ENCODE measurements at regions not wholly inside any gene's neighbourhood (a gene's known extent, or its start where the extent isn't known, plus 50 kb on each side); places are given as distances from the start of the nearest gene placed in this dataset.

- DNase-seq (ENCODE audit: insufficient read length, low spot score), result no peak
- TF ChIP-seq SPI1 (IDR thresholded peaks at IDR 0.05; ENCODE audit: low read depth, low read length), result no peak
- TF ChIP-seq POU2F2 (IDR thresholded peaks at IDR 0.05; ENCODE audit: low read depth, low read length), result no peak
- FAIRE-seq, result no peak
Measured at GRCh38 chr10:111439034-111439842, 362.4 kb downstream of the ADRA2A start.

- DNase-seq (ENCODE audit: insufficient read length, low spot score) (no peak), FAIRE-seq (no peak)
- TF ChIP-seq POLR2AphosphoS5 (IDR thresholded peaks at IDR 0.05; ENCODE audit: low read depth, low read length) (no peak), POLR2A (IDR thresholded peaks at IDR 0.05; ENCODE audit: low read depth, low read length) (no peak), TAF1 (IDR thresholded peaks at IDR 0.05; ENCODE audit: low read depth, low read length) (no peak), POU2F2 (IDR thresholded peaks at IDR 0.05; ENCODE audit: low read depth, low read length) (no peak), SPI1 (IDR thresholded peaks at IDR 0.05; ENCODE audit: low read depth, low read length) (no peak), PAX5 (IDR thresholded peaks at IDR 0.05; ENCODE audit: insufficient read depth, low read length, severe bottlenecking) (no peak)
Measured at GRCh38 chr10:111440501-111440900, 363.7 kb downstream of the ADRA2A start.

GRCh38 chr10:111445667-111446066 is 368.8 kb downstream of the ADRA2A start:
- no peak for TF ChIP-seq POLR2AphosphoS5 (IDR thresholded peaks at IDR 0.05; ENCODE audit: low read depth, low read length)
- no peak for TF ChIP-seq POU2F2 (IDR thresholded peaks at IDR 0.05; ENCODE audit: low read depth, low read length)
- DNase-seq (ENCODE audit: insufficient read length, low spot score) (no peak), FAIRE-seq (no peak)

DNA sequence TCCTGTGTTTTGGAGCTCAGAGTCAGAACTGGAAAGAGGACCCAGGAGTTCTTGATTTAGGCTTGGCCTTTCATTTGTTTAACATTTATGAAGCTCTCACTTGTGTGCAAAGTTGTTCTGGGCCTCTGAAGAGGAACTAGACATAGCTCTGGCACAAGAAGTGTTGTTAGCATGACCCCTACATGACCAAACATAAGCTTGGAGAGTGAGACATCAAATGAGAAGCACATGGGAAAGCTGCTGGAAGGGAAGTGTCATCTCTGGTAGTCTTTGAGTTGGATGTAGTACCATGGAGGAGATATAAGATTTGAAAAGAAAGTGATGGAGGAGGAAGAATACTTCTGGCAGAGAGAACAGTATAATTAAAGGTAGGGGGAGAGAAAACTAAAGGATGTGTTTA is 370.1 kb downstream of the ADRA2A start:
- TF ChIP-seq PAX5 (IDR thresholded peaks at IDR 0.05; ENCODE audit: insufficient read depth, low read length, severe bottlenecking), result no peak
- TF ChIP-seq TAF1 (IDR thresholded peaks at IDR 0.05; ENCODE audit: low read depth, low read length), result no peak
- no peak for TF ChIP-seq POU2F2 (IDR thresholded peaks at IDR 0.05; ENCODE audit: low read depth, low read length)
- TF ChIP-seq POLR2A (IDR thresholded peaks at IDR 0.05; ENCODE audit: low read depth, low read length), result no peak
- no peak for TF ChIP-seq SPI1 (IDR thresholded peaks at IDR 0.05; ENCODE audit: low read depth, low read length)
- no peak for TF ChIP-seq POLR2AphosphoS5 (IDR thresholded peaks at IDR 0.05; ENCODE audit: low read depth, low read length)
- FAIRE-seq (no peak), DNase-seq (ENCODE audit: insufficient read length, low spot score) (no peak)

DNA sequence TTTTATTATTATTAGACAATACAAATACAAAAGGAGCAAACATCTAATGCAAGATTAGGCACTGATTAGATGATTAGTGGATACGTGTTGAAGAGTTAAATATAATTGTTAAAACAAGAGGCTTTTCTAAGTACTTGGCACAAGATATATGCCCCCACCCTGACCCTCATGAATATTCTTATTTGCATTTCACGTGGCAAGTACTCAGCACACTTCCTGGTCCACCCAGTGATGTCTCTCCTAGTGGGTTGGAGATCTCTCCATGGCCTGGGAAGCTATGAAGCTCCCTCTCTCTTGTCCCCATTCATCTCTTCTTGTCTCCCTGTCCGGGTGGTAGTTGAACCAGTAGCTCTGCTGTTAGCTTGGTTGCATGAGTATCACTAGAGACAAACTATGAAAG is 375.3 kb downstream of the ADRA2A start:
- DNase-seq (ENCODE audit: insufficient read length, low spot score), result no peak
- no peak for FAIRE-seq
- TF ChIP-seq SPI1 (IDR thresholded peaks at IDR 0.05; ENCODE audit: low read depth, low read length) (no peak), POLR2A (IDR thresholded peaks at IDR 0.05; ENCODE audit: low read depth, low read length) (no peak), POLR2AphosphoS5 (IDR thresholded peaks at IDR 0.05; ENCODE audit: low read depth, low read length) (no peak), POU2F2 (IDR thresholded peaks at IDR 0.05; ENCODE audit: low read depth, low read length) (no peak), TAF1 (IDR thresholded peaks at IDR 0.05; ENCODE audit: low read depth, low read length) (no peak), PAX5 (IDR thresholded peaks at IDR 0.05; ENCODE audit: insufficient read depth, low read length, severe bottlenecking) (no peak)

- TF ChIP-seq TAF1 (IDR thresholded peaks at IDR 0.05; ENCODE audit: low read depth, low read length), result no peak
- no peak for TF ChIP-seq SPI1 (IDR thresholded peaks at IDR 0.05; ENCODE audit: low read depth, low read length)
- no peak for TF ChIP-seq POU2F2 (IDR thresholded peaks at IDR 0.05; ENCODE audit: low read depth, low read length)
- no peak for TF ChIP-seq PAX5 (IDR thresholded peaks at IDR 0.05; ENCODE audit: insufficient read depth, low read length, severe bottlenecking)
- TF ChIP-seq POLR2A (IDR thresholded peaks at IDR 0.05; ENCODE audit: low read depth, low read length), result no peak
- no peak for TF ChIP-seq POLR2AphosphoS5 (IDR thresholded peaks at IDR 0.05; ENCODE audit: low read depth, low read length)
- FAIRE-seq (no peak), DNase-seq (ENCODE audit: insufficient read length, low spot score) (no peak)
Measured at GRCh38 chr10:111455776-111456426, 379.1 kb downstream of the ADRA2A start.

- DNase-seq (ENCODE audit: insufficient read length, low spot score) (no peak), FAIRE-seq (no peak)
- no peak for TF ChIP-seq PAX5 (IDR thresholded peaks at IDR 0.05; ENCODE audit: insufficient read depth, low read length, severe bottlenecking)
- TF ChIP-seq SPI1 (IDR thresholded peaks at IDR 0.05; ENCODE audit: low read depth, low read length), result no peak
- TF ChIP-seq TAF1 (IDR thresholded peaks at IDR 0.05; ENCODE audit: low read depth, low read length), result no peak
- no peak for TF ChIP-seq POLR2AphosphoS5 (IDR thresholded peaks at IDR 0.05; ENCODE audit: low read depth, low read length)
- TF ChIP-seq POU2F2 (IDR thresholded peaks at IDR 0.05; ENCODE audit: low read depth, low read length), result no peak
- TF ChIP-seq POLR2A (IDR thresholded peaks at IDR 0.05; ENCODE audit: low read depth, low read length), result no peak
Measured at GRCh38 chr10:111458256-111458655, 381.4 kb downstream of the ADRA2A start.

- no peak for TF ChIP-seq PAX5 (IDR thresholded peaks at IDR 0.05; ENCODE audit: insufficient read depth, low read length, severe bottlenecking)
- no peak for TF ChIP-seq POU2F2 (IDR thresholded peaks at IDR 0.05; ENCODE audit: low read depth, low read length)
- TF ChIP-seq POLR2A (IDR thresholded peaks at IDR 0.05; ENCODE audit: low read depth, low read length), result no peak
- TF ChIP-seq POLR2AphosphoS5 (IDR thresholded peaks at IDR 0.05; ENCODE audit: low read depth, low read length), result no peak
- DNase-seq (ENCODE audit: insufficient read length, low spot score) (no peak), FAIRE-seq (no peak)
Measured at GRCh38 chr10:111459967-111460366, 383.1 kb downstream of the ADRA2A start.

GRCh38 chr10:111472445-111472844 is 395.6 kb downstream of the ADRA2A start:
- TF ChIP-seq POU2F2 (IDR thresholded peaks at IDR 0.05; ENCODE audit: low read depth, low read length) (no peak), PAX5 (IDR thresholded peaks at IDR 0.05; ENCODE audit: insufficient read depth, low read length, severe bottlenecking) (no peak), TAF1 (IDR thresholded peaks at IDR 0.05; ENCODE audit: low read depth, low read length) (no peak), SPI1 (IDR thresholded peaks at IDR 0.05; ENCODE audit: low read depth, low read length) (no peak), POLR2AphosphoS5 (IDR thresholded peaks at IDR 0.05; ENCODE audit: low read depth, low read length) (no peak), POLR2A (IDR thresholded peaks at IDR 0.05; ENCODE audit: low read depth, low read length) (no peak)
- DNase-seq (ENCODE audit: insufficient read length, low spot score), result no peak
- no peak for FAIRE-seq

- FAIRE-seq (no peak), DNase-seq (ENCODE audit: insufficient read length, low spot score) (no peak)
- no peak for TF ChIP-seq TAF1 (IDR thresholded peaks at IDR 0.05; ENCODE audit: low read depth, low read length)
Measured at GRCh38 chr10:111473361-111473760, 396.5 kb downstream of the ADRA2A start.

All from GM12891 (cell line).